GM18909 (cell line): ENCODE measurements at regions not wholly inside any gene's neighbourhood (a gene's known extent, or its start where the extent isn't known, plus 50 kb on each side); places are given as distances from the start of the nearest gene placed in this dataset.
"Not testable (repeated sequence)": the region's sequence is repeated elsewhere in the genome, so short reads cannot be mapped to it uniquely, and the experiment has no call there.

ENCODE experiments used
- ATAC-seq: cut with Tn5 transposase; IDR thresholded peaks from one replicate; pipeline ENCODE4 v1.9.1; 2021; ENCODE audit warnings: mild to moderate bottlenecking; ENCODE audit not compliant: unreplicated experiment, poor library complexity

DNA sequence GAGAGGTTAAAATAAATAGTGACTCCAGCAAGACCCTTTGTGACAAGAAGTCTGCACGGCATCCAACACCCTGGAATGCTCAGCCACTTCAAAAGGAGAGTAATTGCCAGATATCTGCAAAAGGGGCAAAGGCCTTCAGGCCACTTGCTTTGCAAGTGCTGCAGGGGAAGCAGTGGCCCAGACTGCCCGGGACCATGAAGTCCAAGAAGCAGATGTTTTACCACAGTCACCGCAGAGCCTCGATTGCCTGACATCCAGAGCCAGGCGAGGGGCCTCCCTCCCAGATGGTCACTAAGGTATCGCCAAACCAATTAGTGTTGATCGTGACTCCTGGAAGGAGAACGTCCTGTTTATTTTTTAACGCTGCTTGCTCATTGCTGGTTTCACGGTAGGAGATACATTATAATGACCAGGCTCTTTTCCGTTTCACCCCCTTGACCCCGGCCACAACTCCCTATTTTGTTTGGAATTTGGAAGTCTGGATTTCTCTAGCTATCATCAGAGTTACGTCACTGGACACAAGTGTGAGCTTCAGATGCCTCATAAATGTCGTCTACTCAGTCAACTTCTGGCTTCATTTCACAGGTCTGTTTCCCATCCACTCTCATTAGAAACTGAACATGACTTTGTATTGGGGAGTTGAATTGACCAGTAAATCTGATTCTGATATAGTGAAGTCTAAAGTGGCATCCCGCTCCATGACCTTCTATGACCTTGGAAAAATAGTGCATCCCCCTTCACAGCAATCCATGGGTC, 276.2 kb downstream of the WDR11 start:
- ATAC-seq, result no peak

DNA sequence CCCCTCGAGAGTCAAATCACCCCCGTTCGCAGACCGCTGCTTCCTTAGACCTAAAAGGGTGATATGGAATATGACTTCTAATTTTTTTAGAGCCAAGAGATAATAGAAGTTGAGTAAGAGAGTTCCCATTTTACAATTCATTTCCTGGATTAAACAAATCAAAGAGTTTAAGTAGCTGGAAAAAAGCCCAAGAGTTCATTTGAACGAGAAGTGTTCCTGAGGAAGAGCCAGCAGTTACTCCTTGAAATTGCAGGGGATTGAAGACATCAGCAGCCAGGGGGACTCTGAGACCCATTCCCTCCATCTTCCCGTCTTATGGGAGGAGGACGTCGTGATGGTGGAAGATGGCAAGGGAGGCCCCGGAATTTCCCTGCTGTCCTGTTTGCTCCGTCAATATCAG, 277.0 kb downstream of the WDR11 start:
- ATAC-seq, result no peak

DNA sequence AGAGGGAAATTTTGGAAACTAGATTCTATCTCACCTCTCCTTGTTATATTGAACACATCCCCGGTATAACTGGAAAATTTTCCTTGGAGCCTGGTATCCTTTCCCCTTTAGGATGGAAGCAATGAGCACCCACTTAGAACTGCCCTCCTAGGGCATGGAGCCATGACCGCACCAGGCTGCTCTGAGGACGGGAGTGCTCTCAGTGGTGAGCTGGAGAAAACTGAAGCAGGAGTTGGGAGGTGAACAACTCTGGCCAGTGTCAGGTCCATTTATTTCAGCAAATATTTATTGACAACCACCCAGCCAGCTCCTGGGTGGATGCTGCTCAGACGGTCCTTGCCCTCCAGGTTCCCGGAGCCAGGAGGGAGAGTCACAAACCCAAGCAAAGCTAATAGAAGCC, 278.1 kb downstream of the WDR11 start:
- ATAC-seq, result no peak

GRCh38 chr10:121130382-121130781, 279.2 kb downstream of the WDR11 start:
- ATAC-seq, result no peak

GRCh38 chr10:121131014-121131413, 279.9 kb downstream of the WDR11 start:
- ATAC-seq, result no peak

DNA sequence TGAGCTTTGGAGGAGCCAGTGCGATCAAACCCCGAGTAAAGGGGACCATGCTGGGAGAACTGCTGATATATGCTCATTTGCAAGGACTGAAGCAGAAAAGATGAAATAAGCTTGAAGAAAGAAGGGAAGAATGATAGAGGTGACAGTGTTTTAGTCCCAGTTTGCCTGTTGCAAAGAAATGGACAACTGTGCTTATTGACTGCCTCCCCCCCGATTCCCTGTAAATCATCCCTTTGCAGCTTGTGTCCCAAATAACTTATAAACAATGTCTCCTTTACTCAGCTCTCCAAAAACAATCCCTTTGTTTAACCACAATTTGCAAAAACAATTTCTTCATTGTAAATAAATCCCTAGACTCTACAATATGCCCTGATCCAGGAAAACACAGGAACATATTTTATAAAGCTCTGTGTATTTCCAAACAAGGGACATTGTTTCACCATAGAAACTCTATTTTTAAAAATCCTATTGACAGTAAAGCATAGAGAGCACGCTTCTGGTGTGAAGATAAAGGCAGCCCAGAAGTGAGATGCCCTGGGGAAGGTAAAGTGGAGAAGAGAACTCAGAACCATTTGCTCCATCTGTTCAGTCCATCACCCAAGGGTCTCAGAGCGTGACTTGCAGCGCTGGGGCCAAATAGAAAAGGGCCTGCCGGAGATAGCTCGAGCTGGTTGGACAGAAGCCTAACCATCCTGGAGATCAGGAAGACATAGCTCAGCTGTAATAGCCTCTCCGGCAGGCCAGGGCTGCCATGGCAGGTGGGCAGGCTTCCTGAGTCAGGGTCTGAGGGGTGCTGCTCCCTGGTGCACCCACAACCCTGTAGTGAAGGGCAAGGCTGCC, 280.5 kb downstream of the WDR11 start:
- no peak for ATAC-seq

DNA sequence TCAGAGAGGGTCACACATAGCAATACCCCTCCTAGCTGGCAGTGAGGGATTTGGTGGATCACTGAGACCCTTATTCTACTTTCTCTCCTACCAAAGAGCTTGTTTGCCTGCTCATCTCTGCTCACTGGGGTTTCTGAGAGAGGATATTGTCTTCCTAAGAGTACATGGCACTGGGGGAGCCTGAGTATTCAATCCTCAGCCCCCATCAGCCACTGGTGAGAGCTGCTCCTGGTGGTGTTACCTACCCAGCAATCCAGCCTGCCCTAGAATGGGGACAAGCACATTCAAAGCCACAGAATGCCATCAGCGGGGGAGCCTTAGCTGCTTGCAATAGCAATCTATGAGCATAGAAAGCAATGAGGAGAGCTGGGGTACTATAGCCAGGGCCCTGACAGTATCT, 281.1 kb downstream of the WDR11 start:
- no peak for ATAC-seq

DNA sequence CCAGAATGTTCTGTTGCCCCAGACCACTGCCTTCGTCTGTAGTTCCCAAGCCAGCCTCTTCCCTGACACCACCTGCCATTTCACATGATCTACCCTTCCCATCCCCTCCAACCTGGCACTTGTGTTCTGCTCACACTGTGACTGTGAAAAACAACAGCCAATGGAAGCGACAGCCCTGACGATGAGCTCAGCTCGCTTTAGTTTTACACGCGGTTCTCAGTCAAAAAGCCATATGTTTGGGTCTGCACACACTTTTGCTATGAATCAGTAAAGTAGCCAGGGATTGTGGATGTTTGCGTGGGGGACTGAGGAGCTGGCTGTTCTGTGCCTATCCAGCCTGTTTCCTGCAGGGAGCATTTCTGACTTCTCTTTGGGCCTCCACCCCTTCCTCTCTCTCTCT, 282.7 kb downstream of the WDR11 start:
- no peak for ATAC-seq

- no peak for ATAC-seq
These were observed 283.5 kb downstream of the WDR11 start for GRCh38 chr10:121134711-121135110.

DNA sequence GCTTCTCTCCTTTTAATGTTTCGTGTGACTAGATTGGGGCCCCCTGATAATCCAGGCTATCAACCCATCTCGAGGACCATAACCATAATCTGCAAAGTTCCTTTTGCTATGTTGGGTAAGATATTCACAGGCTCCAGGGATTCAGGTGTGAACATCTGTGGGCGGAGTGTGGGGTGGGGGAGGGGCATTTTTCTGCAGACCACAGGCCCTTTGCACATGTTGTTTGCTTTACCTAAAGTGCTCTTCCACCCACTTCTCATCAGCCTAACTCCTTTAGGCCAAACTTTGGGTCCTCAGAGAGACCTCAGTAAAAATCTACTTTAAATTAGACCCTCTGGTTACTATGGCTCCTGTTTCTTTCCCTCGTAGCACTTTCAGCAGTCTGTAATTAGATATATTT, 284.4 kb downstream of the WDR11 start:
- ATAC-seq, result no peak

DNA sequence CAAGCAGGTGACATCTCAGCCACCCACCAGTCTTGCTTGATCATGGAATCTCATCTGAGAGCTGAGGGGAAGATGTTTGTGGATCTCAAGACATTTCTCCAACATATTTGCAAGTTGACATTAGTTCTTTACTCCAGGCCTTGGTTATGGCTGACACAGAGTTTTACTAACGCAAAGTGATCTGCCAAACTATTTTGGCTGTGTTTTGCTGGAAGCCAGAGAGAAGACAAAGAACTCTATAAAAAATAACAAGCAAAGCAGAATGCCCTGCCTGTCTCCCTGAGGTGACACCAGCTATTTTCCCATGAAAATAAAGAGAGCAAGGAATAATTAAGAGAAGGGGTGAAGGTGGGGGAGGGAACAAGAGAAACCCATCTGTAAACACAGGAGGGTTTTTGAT, 286.4 kb downstream of the WDR11 start:
- no peak for ATAC-seq

DNA sequence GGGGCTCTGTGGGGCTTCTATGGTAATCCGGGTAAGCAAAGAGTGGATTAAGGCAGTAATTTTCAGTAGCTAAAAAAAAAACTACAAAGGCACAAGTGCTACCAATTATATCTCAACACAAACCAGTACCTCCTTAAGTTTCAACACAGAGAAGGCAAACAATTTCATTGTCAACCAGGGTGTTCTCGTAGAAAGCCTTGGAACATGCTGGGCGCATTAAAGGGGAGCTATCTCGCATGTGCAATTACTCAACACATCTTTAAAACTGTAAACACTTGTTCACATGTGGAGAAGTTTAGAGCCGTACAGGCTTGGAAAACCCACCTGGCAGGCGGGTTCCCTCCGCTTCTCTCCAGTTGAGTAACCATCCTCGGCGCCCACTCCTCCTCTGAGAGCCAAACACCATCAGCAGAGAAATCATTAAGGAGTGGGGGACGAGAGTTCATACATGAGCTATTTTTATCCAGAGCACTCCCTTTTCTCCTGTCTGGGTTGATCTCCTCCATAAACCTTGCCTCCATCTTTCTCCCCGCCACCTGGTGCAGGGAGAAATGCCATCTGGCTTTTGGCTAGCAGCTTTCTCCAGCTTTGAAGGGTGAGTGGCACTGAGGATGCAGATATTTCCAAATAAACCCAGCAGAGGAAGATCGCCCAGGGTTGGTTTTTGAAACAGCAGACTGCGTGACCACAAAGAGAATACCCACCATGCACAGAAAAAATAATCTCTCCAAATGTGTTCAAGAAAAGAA, 287.1 kb downstream of the WDR11 start:
- ATAC-seq, result no peak

- ATAC-seq, result no peak
These were observed 287.8 kb downstream of the WDR11 start for GRCh38 chr10:121138918-121139317.

DNA sequence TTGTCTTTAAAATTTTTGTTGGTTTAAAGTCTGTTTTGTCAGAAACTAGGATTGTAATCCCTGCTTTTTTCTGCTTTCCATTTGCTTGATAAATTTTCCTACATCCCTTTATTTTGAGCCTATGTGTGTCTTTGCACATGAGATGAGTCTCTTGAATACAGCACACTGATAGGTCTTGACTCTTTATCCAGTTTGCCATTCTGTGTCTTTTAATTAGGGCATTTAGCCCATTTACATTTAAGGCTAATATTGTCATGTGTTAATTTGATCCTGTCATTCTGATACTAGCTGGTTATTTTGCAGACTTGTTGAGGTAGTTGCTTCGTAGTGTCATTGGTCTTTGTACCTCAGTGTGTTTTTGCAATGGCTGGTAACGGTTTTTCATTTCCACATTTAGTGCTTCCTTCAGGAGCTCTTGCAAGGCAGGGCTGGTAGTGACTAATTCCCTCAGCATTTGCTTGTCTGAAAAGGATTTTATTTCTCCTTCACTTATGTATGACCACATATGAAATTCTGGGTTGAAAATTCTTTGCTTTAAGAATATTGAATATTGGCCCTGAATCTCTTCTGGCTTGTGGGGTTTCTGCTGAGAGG, 294.7 kb downstream of the WDR11 start:
- ATAC-seq, result not testable (repeated sequence)

DNA sequence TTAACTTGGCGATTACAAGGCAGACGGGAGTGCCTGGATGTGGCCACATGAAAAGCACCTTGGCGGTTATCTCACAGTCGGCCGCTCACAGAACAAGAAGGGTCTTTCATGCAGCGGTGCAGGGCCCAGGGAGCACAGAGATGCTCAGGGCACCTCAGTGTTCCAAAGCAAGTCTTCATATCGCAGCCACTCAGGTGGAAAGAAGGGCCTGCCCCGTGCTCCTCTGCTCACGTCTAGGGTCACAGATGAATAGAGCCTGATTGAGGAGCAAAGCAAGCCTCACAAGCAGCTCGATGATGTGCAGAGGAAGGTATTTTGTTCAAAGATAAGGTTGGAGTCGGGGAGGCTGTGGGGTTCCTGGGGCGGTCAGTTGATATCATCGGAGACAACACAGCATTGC, 297.8 kb downstream of the WDR11 start:
- ATAC-seq, result no peak

GRCh38 chr10:121152033-121152432, 300.9 kb downstream of the WDR11 start:
- no peak for ATAC-seq

DNA sequence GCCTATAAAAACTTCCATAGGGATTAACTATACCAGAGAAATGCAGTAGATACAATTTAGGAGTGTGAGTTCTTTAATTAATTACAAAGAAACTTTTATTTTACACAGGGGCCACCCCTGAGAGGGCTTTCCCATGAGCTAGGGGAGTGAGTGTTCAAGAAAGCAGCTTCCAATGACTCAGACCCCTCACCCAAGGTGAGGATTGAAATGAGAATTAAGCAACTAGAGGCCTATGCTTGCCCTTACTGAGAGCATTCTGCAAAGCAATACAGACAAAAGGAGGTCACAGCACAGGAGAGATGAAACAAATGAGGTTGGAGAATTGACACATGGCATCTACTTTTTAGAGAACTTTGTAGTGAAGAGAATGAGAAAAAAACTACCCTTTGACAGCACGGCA, 301.8 kb downstream of the WDR11 start:
- no peak for ATAC-seq

DNA sequence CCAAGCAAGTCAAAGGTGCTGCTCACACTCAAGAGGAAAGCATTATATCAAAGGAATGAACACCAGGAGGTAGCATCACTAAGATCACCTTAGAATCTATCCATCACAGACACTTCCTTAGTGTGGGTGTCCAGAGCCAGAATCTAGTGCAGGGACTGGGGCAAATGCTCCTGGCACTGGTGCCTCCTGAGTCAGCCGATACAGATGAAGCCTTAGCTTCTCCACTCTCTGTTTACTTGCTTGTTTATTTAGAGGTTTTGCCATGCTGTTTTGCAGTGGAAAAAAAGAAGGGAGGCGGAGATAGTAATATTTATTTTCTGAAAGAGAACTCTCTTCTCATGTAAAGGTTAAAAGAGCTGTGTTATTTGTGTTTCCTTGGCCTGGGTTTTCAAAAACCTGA, 303.1 kb downstream of the WDR11 start:
- no peak for ATAC-seq

DNA sequence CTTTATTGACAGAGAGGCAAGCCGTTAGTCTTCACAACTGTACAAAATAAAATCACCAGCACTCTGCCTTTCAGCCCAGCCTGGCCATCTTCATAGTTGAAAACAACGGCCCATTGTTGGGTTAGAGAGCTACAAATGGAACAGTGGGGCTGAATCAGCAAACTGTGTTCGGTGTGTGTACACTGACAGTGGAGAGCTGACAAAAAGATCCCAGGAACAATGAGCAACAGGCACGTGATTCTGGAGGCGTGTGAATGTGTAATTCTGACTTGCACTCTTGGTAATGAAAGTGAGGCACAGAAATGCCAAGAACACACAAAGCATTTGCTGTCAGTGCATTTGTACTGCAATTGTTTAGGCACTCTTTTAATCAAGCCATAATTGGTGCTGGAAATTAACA, 303.7 kb downstream of the WDR11 start:
- ATAC-seq, result no peak

GRCh38 chr10:121155742-121156474, 304.7 kb downstream of the WDR11 start:
- ATAC-seq, result no peak
